Panc1 (cell line): ENCODE measurements at regions not wholly inside any gene's neighbourhood (a gene's known extent, or its start where the extent isn't known, plus 50 kb on each side); places are given as distances from the start of the nearest gene placed in this dataset.

Experiments
- REST ChIP-seq, 2 experiments: IDR thresholded peaks; 2 replicates each; pipeline ENCODE4 v1.6.1; 2011 to 2012; ENCODE audit warnings: low read depth in 2 of 2, control low read depth in 1 of 2, low read length in 1 of 2, mild to moderate bottlenecking in 1 of 2, moderate library complexity in 1 of 2; ENCODE audit not compliant: insufficient read depth in 1 of 2
- TF ChIP-seq, protein P1 (sequence below): fragments of 450-650 bp; IDR thresholded peaks from 2 replicates; pipeline ENCODE4 v1.5.1; 2017; ENCODE audit warnings: mild to moderate bottlenecking

- TF ChIP-seq, protein P1, sequence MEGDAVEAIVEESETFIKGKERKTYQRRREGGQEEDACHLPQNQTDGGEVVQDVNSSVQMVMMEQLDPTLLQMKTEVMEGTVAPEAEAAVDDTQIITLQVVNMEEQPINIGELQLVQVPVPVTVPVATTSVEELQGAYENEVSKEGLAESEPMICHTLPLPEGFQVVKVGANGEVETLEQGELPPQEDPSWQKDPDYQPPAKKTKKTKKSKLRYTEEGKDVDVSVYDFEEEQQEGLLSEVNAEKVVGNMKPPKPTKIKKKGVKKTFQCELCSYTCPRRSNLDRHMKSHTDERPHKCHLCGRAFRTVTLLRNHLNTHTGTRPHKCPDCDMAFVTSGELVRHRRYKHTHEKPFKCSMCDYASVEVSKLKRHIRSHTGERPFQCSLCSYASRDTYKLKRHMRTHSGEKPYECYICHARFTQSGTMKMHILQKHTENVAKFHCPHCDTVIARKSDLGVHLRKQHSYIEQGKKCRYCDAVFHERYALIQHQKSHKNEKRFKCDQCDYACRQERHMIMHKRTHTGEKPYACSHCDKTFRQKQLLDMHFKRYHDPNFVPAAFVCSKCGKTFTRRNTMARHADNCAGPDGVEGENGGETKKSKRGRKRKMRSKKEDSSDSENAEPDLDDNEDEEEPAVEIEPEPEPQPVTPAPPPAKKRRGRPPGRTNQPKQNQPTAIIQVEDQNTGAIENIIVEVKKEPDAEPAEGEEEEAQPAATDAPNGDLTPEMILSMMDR, result no peak
- TF ChIP-seq REST (IDR thresholded peaks at IDR 0.05; ENCODE audit: insufficient read depth in 1 of 2, low read depth in 2 of 2, low read length in 1 of 2), result no peak
These were observed 227.5 kb upstream of the KCNH7 start for GRCh38 chr2:163066085-163066484.
